Non-pigmented ciliary epithelial cell (primary cell): ENCODE measurements at regions not wholly inside any gene's neighbourhood (a gene's known extent, or its start where the extent isn't known, plus 50 kb on each side); places are given as distances from the start of the nearest gene placed in this dataset.

Experiments used
- DNase-seq: peaks from one replicate; pipeline ENCODE4 v3.0.0-alpha.2; 2010; ENCODE audit warnings: low read depth

- DNase-seq: no peak
Observed at GRCh38 chr3:39748763-39749162, 60.6 kb upstream of the MYRIP start.

- DNase-seq: no peak
Observed at GRCh38 chr3:39750712-39751111, 58.7 kb upstream of the MYRIP start.

GRCh38 chr3:39751286-39751685, 58.1 kb upstream of the MYRIP start:
- no peak for DNase-seq

DNA sequence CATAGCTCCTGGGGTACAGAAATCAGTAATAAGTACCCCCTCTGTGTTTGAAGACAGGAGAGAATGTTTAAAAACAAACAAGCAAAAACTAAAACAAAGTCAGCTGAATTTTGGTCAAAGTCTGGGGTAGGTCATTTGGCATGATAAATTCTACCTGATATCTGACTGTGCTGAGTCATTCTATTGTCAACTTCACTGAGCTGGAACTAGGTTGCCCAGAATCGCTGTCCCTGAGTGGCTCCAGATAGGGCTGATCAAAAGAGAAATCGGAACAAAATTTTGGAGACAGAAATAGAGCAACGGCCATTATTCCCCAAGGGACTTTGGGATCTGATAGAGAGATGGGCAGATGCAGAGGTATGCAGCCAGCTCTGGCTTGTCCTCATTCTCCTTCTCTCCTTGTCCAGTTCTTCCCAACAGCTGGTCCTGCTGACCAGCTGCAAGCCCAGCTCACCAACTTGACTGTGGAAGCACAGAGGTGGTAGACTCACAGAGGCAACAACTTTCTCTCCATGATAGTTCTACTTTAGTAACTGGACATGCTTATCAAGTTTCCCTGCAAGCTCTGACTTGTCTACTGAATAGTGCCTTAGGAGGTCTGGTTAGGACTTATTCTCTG, 57.3 kb upstream of the MYRIP start:
- no peak for DNase-seq

- DNase-seq: no peak
Observed at GRCh38 chr3:39752751-39753150, 56.7 kb upstream of the MYRIP start.

DNA sequence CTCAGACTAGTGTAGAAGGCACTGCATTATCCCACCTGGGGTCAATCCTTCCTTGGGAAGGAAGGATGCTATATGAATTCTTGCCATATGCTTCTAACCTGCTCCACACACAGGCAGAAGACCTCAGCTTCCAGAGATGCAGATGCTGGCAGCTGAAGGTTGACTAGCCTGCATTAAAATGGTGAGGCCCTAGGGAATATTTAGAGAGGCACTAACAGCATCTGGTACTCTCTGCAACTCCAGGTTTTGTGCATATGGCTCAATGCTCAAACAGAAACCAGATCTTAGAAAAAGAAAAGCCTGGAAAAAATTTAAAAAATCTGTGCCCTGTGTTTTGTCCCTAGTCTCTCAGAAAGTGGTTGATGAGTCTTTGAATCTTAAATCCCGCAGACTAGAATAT, 56.0 kb upstream of the MYRIP start:
- DNase-seq: no peak

DNA sequence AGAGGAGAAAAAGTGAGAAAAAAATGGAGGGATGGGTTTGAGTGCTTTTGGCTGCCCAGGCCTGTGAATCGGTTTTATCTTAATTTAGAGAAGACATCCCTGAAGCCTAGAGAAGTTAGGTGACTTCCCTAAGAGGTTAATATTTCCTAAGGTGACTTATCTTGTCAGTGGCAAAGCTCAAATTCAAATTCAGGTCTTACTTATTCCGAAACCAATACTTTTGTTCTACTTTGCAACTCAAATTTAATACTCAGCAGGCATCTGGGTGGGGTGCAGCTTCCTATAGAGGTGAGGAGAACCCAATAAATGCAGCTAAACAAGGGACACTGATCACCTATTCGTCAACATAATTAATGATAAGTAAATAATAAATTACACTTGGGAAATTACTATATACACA, 54.9 kb upstream of the MYRIP start:
- DNase-seq: no peak

DNA sequence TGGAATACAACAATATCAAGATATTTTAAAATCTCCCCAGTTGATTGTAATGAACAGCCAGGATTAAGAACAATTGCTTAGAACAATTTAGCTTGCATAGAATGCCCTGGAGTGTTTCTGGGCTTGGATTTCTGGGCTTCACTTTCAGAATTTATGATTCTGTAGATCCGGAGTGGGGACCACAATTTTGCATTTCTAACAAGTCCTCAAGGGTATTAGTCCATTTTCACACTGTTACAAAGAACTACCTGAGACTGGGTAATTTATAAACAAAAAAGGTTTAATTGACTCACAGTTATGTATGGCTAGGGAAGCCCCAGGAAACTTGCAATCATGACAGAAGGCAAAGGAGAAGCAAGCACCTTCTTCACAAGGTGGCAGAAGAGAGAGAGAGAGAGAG, 54.3 kb upstream of the MYRIP start:
- no peak for DNase-seq

DNA sequence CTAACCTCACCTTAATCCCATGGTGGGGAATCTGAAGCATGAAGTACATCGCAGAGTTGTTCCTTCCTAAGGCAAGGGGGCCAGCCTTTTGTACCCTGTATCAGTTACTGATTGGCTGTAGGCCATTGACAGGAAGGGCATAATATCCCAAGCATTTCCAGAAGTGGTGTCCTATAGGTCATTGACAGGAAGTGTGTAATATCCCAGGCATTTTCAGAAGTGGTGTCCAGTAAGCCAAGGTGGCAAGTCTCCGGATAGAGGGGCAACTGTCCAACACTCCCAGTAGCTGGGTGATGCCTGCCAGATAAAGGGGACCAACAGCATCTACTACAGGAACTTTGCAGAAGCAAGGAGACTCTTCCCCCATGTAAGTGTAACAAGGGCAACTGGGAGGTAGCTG, 52.1 kb upstream of the MYRIP start:
- DNase-seq: no peak
